PC-3 (cell line): ENCODE measurements at regions not wholly inside any gene's neighbourhood (a gene's known extent, or its start where the extent isn't known, plus 50 kb on each side); places are given as distances from the start of the nearest gene placed in this dataset.
A peak's percentile ranks its signal among the peaks of the same experiment; 100 is the strongest.

Source experiments
- ATAC-seq: fragments of 200-7000 bp; cut with Tn5 transposase; 2 replicates; pipeline ENCODE4 v1.9.1; 2020; ENCODE audit warnings: mild to moderate bottlenecking, moderate library complexity
- BruUV-seq: library from RNA; stranded (reverse); fragments of 400-500 nt; replicated peaks from 2 replicates; lab custom pipeline; 2021; lab: Mats Ljungman, UMichigan
- CTCF ChIA-PET: fragments of 300-600 bp; sonication (Branson Sonifier 250); formaldehyde crosslinking; loops from one replicate; lab custom pipeline; 2022; ENCODE audit warnings: antibody characterized with exemption; lab: Charles Lee
- POLR2A ChIA-PET: fragments of 300-600 bp; sonication (Branson Sonifier 250); formaldehyde crosslinking; loops from one replicate; lab custom pipeline; 2022; ENCODE audit warnings: antibody characterized with exemption; ENCODE audit not compliant: unreplicated experiment; lab: Charles Lee
- DNase-seq: peaks from one replicate; pipeline ENCODE4 v3.0.0-alpha.2; 2015
- H2AFZ ChIP-seq: fragments of 300-600 bp; sonication (generic); 2 replicates; pipeline ENCODE4 v1.6.0; 2016; ENCODE audit warnings: antibody characterized with exemption, low read length
- H3F3A ChIP-seq: fragments of 300-600 bp; sonication (generic); one replicate; pipeline ENCODE4 v1.6.0; 2017; ENCODE audit warnings: antibody characterized with exemption, low read length, control low read depth, mild to moderate bottlenecking; ENCODE audit not compliant: unreplicated experiment
- H3K27ac ChIP-seq: fragments of 300-600 bp; sonication (generic); 2 replicates; pipeline ENCODE4 v1.5.1; 2016; ENCODE audit warnings: mild to moderate bottlenecking, low read length
- H3K27me3 ChIP-seq: fragments of 300-600 bp; sonication (generic); 2 replicates; pipeline ENCODE4 v1.6.1; 2016; ENCODE audit warnings: low read length, mixed read lengths
- H3K36me3 ChIP-seq: fragments of 300-600 bp; sonication (generic); 2 replicates; pipeline ENCODE4 v1.6.1; 2016; ENCODE audit warnings: low read depth, mixed run types, low read length, mixed read lengths
- H3K4me1 ChIP-seq: fragments of 300-600 bp; sonication (generic); 2 replicates; pipeline ENCODE4 v1.5.1; 2016; ENCODE audit warnings: low read length; ENCODE audit not compliant: insufficient read depth
- H3K4me2 ChIP-seq: fragments of 300-600 bp; sonication (generic); 2 replicates; pipeline ENCODE4 v1.6.0; 2016; ENCODE audit warnings: low read length
- H3K4me3 ChIP-seq: fragments of 300-600 bp; sonication (generic); 2 replicates; pipeline ENCODE4 v1.5.1; 2016; ENCODE audit warnings: mild to moderate bottlenecking, low read length, mixed read lengths
- H3K79me2 ChIP-seq: fragments of 300-600 bp; sonication (generic); 2 replicates; pipeline ENCODE4 v1.6.1; 2017; ENCODE audit warnings: low read length, mixed read lengths
- H3K9ac ChIP-seq: fragments of 300-600 bp; sonication (generic); 2 replicates; pipeline ENCODE4 v1.6.0; 2016; ENCODE audit warnings: mild to moderate bottlenecking, low read length
- H3K9me2 ChIP-seq: fragments of 300-600 bp; sonication (generic); replicated peaks from 2 replicates; pipeline ENCODE4 v1.6.1; 2016; ENCODE audit warnings: mixed run types, low read length, mixed read lengths
- H3K9me3 ChIP-seq: fragments of 300-600 bp; sonication (generic); 2 replicates; pipeline ENCODE4 v1.6.1; 2016; ENCODE audit warnings: low read length, mixed read lengths
- H4K20me1 ChIP-seq: fragments of 300-600 bp; sonication (generic); 2 replicates; pipeline ENCODE4 v1.6.1; 2016; ENCODE audit warnings: low read length, mixed read lengths
- EZH2 ChIP-seq: fragments of 300-600 bp; sonication (generic); IDR thresholded peaks from one replicate; pipeline ENCODE4 v1.6.1; 2017; ENCODE audit warnings: antibody characterized with exemption, mild to moderate bottlenecking, low read length; ENCODE audit not compliant: unreplicated experiment
- EZH2phosphoT487 ChIP-seq: fragments of 300-600 bp; sonication (generic); IDR thresholded peaks from 2 replicates; pipeline ENCODE4 v1.6.1; 2018; ENCODE audit warnings: mild to moderate bottlenecking, antibody characterized with exemption, low read length, borderline replicate concordance
- intact Hi-C: fragments of 100-400 bp; cut with micrococcal nuclease; formaldehyde crosslinking; loops from 2 replicates; pipeline ENCODE4 v1.9.0; 2023
- TF ChIP-seq, protein P1 (sequence below): fragments of 300-600 bp; sonication (generic); conservative IDR thresholded peaks from 2 replicates; pipeline ENCODE4 v1.5.1; 2017; ENCODE audit warnings: antibody characterized with exemption, low read depth, mild to moderate bottlenecking, low read length

DNA sequence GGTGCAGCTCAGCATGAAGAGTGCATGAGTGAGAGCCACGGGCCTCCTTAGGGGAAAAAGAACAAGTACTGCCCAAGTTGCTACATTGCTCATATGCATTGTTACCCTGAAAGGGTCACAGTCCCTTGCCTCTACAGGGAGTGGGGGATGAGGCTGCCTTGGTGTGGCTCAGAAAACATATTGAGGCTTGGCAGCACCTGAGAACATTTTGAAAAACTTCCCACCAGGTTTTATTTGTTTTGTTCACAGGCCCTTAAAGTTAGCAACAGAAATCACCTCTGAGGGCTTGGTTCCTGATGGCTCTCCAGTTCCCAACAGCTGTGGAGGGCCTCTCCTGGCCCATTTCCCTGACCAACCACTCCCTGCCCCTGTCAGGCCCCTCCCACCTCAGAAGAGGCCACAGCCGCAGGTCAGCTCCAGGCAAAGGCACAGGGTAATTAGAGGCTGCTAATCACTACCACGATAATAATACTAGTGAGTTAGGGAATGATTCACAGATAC is 90.7 kb upstream of the ADRA1B start:
- Histone ChIP-seq H3K79me2 (no peaks in the 10 kb centered on the region), H3K9me3 (no peaks in the 10 kb centered on the region), H3K27me3 (no peaks in the 10 kb centered on the region), H3K36me3 (no peaks in the 10 kb centered on the region), H2AFZ (no peak overlapping the region), H3K4me1 (peaks cover 39% of the 10 kb centered on the region), H4K20me1 (no peaks in the 10 kb centered on the region), H3F3A (peaks cover 5% of the 10 kb centered on the region), H3K4me2 (peak overlapping the region; percentile 61), H3K9me2 (no peaks in the 10 kb centered on the region), H3K27ac (peak overlapping the region; percentile 95), H3K4me3 (no peak overlapping the region; the same call in 1 of the 2 replicates), H3K9ac (peak overlapping the region; percentile 74)
- intact Hi-C loops, result loop anchor here (1.0 to 10.0 kb wide), 5 partner anchors 24 to 311 kb away; no protein-coding TSS in a partner anchor
- DNase-seq (peak; percentile 67), ATAC-seq (peak; percentile 43)
- ChIA-PET POLR2A (no interaction called here), CTCF (no interaction called here)
- TF ChIP-seq, protein P1, sequence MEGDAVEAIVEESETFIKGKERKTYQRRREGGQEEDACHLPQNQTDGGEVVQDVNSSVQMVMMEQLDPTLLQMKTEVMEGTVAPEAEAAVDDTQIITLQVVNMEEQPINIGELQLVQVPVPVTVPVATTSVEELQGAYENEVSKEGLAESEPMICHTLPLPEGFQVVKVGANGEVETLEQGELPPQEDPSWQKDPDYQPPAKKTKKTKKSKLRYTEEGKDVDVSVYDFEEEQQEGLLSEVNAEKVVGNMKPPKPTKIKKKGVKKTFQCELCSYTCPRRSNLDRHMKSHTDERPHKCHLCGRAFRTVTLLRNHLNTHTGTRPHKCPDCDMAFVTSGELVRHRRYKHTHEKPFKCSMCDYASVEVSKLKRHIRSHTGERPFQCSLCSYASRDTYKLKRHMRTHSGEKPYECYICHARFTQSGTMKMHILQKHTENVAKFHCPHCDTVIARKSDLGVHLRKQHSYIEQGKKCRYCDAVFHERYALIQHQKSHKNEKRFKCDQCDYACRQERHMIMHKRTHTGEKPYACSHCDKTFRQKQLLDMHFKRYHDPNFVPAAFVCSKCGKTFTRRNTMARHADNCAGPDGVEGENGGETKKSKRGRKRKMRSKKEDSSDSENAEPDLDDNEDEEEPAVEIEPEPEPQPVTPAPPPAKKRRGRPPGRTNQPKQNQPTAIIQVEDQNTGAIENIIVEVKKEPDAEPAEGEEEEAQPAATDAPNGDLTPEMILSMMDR, result no peak
- TF ChIP-seq EZH2 (no peak), EZH2phosphoT487 (no peak)
- BruUV-seq, result no TSS peak

DNA sequence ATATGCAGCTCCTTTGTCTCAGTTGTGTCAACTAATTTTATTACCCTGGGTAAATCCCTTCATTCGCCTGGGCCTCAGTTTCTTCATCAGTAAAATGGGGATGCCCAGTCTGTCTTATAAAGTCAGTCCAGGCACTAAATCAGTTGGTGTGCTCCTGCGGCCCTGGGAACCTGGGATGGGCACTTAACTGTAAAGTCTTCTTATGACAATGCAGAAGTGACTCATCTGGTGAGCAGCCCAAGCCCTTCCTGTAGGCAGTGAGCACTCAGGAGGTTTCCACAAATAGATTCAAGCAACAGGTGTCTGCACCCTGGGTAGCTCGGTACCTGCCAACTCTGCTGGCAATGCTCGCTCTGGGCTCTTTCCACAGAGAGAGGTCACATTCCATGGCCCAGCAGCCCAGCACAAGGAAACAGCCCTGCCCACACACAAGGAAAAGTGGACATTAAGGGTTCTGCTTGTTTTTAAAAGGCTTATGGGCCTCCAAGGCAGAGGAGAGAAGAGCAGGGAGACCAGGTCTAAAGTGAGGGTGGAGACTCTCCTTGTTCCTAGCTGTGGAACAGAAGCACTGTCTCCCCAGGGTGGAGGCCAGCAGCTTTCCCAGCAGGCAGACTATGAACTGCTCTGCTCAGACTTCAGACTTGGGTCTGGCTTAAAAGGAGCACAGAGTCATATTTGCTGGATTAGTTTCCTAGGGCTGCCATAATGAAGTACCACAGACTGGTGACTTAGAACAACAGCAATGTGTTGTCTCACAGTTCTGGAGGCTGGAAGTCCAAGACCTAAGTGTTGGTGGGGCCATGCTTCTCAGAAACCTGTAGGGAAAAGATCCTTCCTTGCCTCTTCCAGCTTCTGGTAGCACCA is 89.7 kb upstream of the ADRA1B start:
- Histone ChIP-seq H3K9me3 (no peaks in the 10 kb centered on the region), H3K4me1 (peaks cover 36% of the 10 kb centered on the region), H3K4me3 (peak overlapping the region; percentile 9; the same call in 1 of the 2 replicates), H3K79me2 (no peaks in the 10 kb centered on the region), H3K9me2 (no peaks in the 10 kb centered on the region), H2AFZ (peak overlapping the region; percentile 8; the same call in 1 of the 2 replicates), H3K36me3 (no peaks in the 10 kb centered on the region), H3K9ac (peak overlapping the region; percentile 74), H3K27me3 (no peaks in the 10 kb centered on the region), H4K20me1 (no peaks in the 10 kb centered on the region), H3K4me2 (peak overlapping the region; percentile 61), H3F3A (peaks cover 5% of the 10 kb centered on the region), H3K27ac (peak overlapping the region; percentile 95)
- peak; percentile 96 for DNase-seq
- intact Hi-C loops, result loop anchor here (1.0 to 10.0 kb wide), 4 partner anchors 23 to 312 kb away; no protein-coding TSS in a partner anchor
- ChIA-PET POLR2A (interaction anchor here (0.6 kb wide), 1 partner anchor 152 kb away, joined by 5 read pairs; no protein-coding TSS in a partner anchor), CTCF (interaction anchor here (0.6 kb wide), 1 partner anchor 24 kb away, joined by 9 read pairs; no protein-coding TSS in a partner anchor)
- no TSS peak for BruUV-seq
- peak; percentile 94 for ATAC-seq
- TF ChIP-seq, protein P1, result no peak
- TF ChIP-seq EZH2phosphoT487, result no peak
- no peak for TF ChIP-seq EZH2
